Upper lobe of left lung (tissue), 6 donors: ENCODE measurements at regions not wholly inside any gene's neighbourhood (a gene's known extent, or its start where the extent isn't known, plus 50 kb on each side); places are given as distances from the start of the nearest gene placed in this dataset.

Source experiments
- ATAC-seq, 2 donors: fragments of 200-7000 bp; cut with Tn5 transposase; one replicate each; pipeline ENCODE4 v1.9.1; 2022; ENCODE audit warnings: mild to moderate bottlenecking in 2 of 2, moderate library complexity in 2 of 2; ENCODE audit not compliant: low FRiP score in 2 of 2
- DNase-seq, 2 donors: peaks; one replicate each; pipeline ENCODE4 v3.0.0-alpha.2; 2019 to 2020
- H3K27ac ChIP-seq, 4 donors: fragments of 200-600 bp; sonication (generic); one replicate each; pipeline ENCODE4 v1.5.1; 2016 to 2019
- H3K27me3 ChIP-seq, 4 donors: fragments of 200-600 bp; sonication (generic); one replicate each; pipeline ENCODE4 v1.5.1; 2017 to 2019
- H3K36me3 ChIP-seq, 4 donors: fragments of 200-600 bp; sonication (generic); one replicate each; pipeline ENCODE4 v1.5.1; 2016 to 2019
- H3K4me1 ChIP-seq, 4 donors: fragments of 200-600 bp; sonication (generic); one replicate each; pipeline ENCODE4 v1.5.1; 2018 to 2019
- H3K4me3 ChIP-seq, 4 donors: fragments of 200-600 bp; sonication (generic); one replicate each; pipeline ENCODE4 v1.5.1; 2017 to 2019; ENCODE audit warnings: mild to moderate bottlenecking in 2 of 4, moderate library complexity in 1 of 4
- H3K9me3 ChIP-seq, 4 donors: fragments of 200-600 bp; sonication (generic); one replicate each; pipeline ENCODE4 v1.5.1; 2018 to 2019
- EP300 ChIP-seq, 4 donors: sonication (generic); formaldehyde crosslinking; IDR thresholded peaks; one replicate each; pipeline ENCODE4 v1.5.1; 2017; ENCODE audit warnings: antibody characterized with exemption in 4 of 4, control low read depth in 2 of 4
- POLR2A ChIP-seq, 4 donors: fragments of 450-650 bp; IDR thresholded peaks; one replicate each; pipeline ENCODE4 v1.5.1; 2016 to 2017; ENCODE audit warnings: antibody characterized with exemption in 4 of 4, mild to moderate bottlenecking in 2 of 4
- POLR2AphosphoS5 ChIP-seq, 2 donors: sonication (generic); formaldehyde crosslinking; IDR thresholded peaks; one replicate each; pipeline ENCODE4 v1.5.1; 2017; ENCODE audit warnings: antibody characterized with exemption in 2 of 2
- WGBS, 2 donors: methylation state at CpG; one replicate each; pipeline ENCODE4 v1.1.5; 2017 to 2018; 5-methylcytosine and 5-hydroxymethylcytosine counted together
- TF ChIP-seq, protein P1 (sequence below), 6 experiments: fragments of 450-650 bp in 4 of 6; fragments of 200-600 bp in 2 of 6; sonication (generic) in 2 of 6; IDR thresholded peaks; one replicate each; pipeline ENCODE4 v1.5.1; 2016 to 2019; ENCODE audit warnings: antibody characterized with exemption in 6 of 6
- donor health status: DM: no; HTN: no; CAD: no; lungs with moderate emphysema.
- donor health status: DM: no; HTN: yes; CAD: no; lungs with severe emphysema.

DNA sequence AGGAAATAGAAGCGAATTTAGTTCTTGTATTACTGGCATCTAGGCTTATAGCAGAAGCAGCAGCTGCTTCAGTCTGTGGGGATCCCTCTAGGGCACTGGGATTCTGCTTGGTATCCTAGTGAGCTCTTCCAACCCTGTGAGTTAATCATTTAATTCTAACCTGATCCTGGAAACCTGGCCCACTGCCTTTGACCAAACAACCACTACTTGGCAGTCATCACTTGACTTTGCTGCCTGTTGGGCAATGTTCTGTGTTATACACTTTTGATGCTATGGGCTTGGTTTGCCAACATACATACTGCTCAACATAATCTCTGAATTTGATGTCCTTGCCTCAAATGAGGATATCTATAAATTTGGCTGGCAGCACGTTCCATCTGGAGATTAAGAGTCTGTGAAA lies 813.4 kb downstream of the ANKRD7 start:
- DNase-seq, result no peak

DNA sequence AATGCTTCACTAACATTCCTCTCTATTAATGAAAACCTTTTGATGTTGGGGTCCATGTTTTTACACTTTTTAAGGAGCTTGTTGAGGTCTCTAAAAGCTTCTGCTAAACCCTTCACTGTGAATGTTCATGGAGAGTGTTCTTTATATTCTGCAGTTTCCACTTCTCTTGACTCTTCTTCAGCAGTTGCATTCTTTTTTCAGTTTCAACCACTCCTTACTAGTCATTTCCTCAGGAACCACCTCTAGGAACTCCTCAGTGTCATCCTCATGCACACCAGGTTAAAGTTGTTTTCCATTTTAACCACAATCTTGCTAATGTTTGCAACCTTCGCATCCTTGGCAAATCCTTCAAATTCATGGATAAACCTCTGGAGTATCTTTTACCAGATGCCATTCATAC lies 821.6 kb downstream of the ANKRD7 start:
- 84 to 89% methylated on average over 1 of the region's 1 CpG for WGBS, 2 donors
- DNase-seq, result no peak
- TF ChIP-seq, protein P1, sequence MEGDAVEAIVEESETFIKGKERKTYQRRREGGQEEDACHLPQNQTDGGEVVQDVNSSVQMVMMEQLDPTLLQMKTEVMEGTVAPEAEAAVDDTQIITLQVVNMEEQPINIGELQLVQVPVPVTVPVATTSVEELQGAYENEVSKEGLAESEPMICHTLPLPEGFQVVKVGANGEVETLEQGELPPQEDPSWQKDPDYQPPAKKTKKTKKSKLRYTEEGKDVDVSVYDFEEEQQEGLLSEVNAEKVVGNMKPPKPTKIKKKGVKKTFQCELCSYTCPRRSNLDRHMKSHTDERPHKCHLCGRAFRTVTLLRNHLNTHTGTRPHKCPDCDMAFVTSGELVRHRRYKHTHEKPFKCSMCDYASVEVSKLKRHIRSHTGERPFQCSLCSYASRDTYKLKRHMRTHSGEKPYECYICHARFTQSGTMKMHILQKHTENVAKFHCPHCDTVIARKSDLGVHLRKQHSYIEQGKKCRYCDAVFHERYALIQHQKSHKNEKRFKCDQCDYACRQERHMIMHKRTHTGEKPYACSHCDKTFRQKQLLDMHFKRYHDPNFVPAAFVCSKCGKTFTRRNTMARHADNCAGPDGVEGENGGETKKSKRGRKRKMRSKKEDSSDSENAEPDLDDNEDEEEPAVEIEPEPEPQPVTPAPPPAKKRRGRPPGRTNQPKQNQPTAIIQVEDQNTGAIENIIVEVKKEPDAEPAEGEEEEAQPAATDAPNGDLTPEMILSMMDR (IDR thresholded peaks at IDR 0.05), result no peak
- no peak for TF ChIP-seq POLR2AphosphoS5 (IDR thresholded peaks at IDR 0.05)
- no peak for TF ChIP-seq EP300 (IDR thresholded peaks at IDR 0.05)
- no peak for TF ChIP-seq POLR2A (IDR thresholded peaks at IDR 0.05)
- Histone ChIP-seq H3K9me3 (no peaks in the 10 kb centered on the region), H3K4me1 (no peaks in the 10 kb centered on the region), H3K27ac (no peak overlapping the region), H3K4me3 (no peak overlapping the region), H3K36me3 (no peaks in the 10 kb centered on the region), H3K27me3 (no peaks in the 10 kb centered on the region)
- ATAC-seq, result no peak

More for the DNA sequence above, 813.4 kb downstream of the ANKRD7 start:
- Histone ChIP-seq H3K27me3 (no peaks in the 10 kb centered on the region), H3K9me3 (no peaks in the 10 kb centered on the region), H3K4me3 (no peak overlapping the region), H3K36me3 (no peaks in the 10 kb centered on the region), H3K27ac (no peak overlapping the region), H3K4me1 (no peaks in the 10 kb centered on the region)
- TF ChIP-seq POLR2AphosphoS5 (IDR thresholded peaks at IDR 0.05), result no peak
- TF ChIP-seq POLR2A (IDR thresholded peaks at IDR 0.05), result no peak
- TF ChIP-seq, protein P1 (IDR thresholded peaks at IDR 0.05), result no peak
- ATAC-seq, result no peak
- 73 to 80% methylated on average over 2 of the region's 2 CpGs for WGBS, 2 donors

DNA sequence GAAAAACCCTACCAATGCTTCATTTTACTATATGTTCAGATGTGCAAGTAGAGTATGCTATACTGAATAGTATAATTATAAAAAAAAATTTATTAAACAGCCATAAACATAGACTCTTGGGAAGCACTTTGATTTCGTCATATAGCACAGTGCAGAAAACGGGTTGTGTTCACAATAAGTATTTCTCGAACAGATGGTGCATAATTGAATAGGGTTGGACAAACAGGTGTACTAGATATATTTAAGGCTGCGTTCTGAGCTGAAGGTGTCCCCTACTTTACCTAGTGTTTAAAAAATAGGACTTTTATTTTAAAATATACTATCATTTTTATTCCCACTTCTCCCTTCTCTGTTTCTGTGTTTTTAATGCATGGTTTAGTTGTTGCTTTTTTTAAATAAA lies 841.5 kb downstream of the ANKRD7 start:
- Histone ChIP-seq H3K27me3 (no peaks in the 10 kb centered on the region), H3K4me1 (no peaks in the 10 kb centered on the region), H3K36me3 (no peaks in the 10 kb centered on the region), H3K9me3 (no peaks in the 10 kb centered on the region), H3K4me3 (no peak overlapping the region), H3K27ac (no peak overlapping the region)
- TF ChIP-seq EP300 (IDR thresholded peaks at IDR 0.05), result no peak
- no peak for TF ChIP-seq POLR2AphosphoS5 (IDR thresholded peaks at IDR 0.05)
- TF ChIP-seq, protein P1 (IDR thresholded peaks at IDR 0.05), result no peak
- TF ChIP-seq POLR2A (IDR thresholded peaks at IDR 0.05), result no peak
- WGBS, 2 donors, result 90 to 93% methylated on average over 4 of the region's 4 CpGs
- DNase-seq (no peak), ATAC-seq (no peak)

DNA sequence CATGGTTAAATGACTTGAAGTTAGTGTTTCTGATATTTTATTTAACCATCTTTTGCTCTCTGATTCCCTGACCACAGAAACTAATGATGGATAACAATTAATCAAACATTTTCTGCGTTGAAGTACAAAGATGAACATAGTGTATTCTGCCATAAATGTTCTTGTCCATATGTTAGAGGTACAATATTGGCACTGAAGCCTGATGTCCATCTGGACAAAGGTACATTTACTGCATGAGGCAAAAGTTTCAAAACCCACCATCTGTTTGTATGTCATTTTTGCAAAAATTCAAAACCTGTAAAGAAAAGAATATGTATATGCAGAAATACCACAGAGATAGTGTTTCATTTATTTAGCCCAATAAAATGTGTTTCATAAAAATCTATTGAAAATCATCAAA lies 861.5 kb downstream of the ANKRD7 start:
- 76 to 89% methylated on average over 1 of the region's 1 CpG for WGBS, 2 donors
- ATAC-seq (no peak), DNase-seq (no peak)
- Histone ChIP-seq H3K27me3 (no peaks in the 10 kb centered on the region), H3K9me3 (peaks cover 0 to 6% (median 0%) of the 10 kb centered on the region in 4 donors), H3K36me3 (no peaks in the 10 kb centered on the region), H3K27ac (no peak overlapping the region), H3K4me3 (no peak overlapping the region), H3K4me1 (no peaks in the 10 kb centered on the region)
- TF ChIP-seq POLR2AphosphoS5 (IDR thresholded peaks at IDR 0.05), result no peak
- TF ChIP-seq, protein P1 (IDR thresholded peaks at IDR 0.05), result no peak
- TF ChIP-seq POLR2A (IDR thresholded peaks at IDR 0.05), result no peak
- no peak for TF ChIP-seq EP300 (IDR thresholded peaks at IDR 0.05)

DNA sequence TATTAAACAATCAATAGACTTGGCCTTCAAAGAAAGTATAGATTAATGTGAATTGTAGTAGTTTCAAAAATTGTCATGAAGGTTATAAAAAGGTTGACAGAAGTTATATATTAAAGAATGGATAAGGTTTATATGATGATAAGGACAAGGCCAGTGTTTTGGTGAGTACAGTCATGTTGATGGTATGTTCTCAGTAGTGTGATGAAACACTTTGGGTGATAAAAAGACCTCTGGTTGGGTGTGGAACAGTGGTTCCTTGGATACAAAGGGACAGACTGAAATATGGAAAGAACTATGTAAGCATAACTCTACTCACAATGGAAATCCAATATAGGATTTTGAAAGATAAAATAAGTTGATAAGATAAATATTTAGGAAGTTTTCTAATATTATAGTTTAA lies 866.3 kb downstream of the ANKRD7 start:
- no peaks in the 10 kb centered on the region for H3K4me1 ChIP-seq
- H3K27ac ChIP-seq, result no peak overlapping the region
- no peak overlapping the region for H3K4me3 ChIP-seq
- no peak for ATAC-seq
- no peaks in the 10 kb centered on the region for H3K27me3 ChIP-seq
- TF ChIP-seq EP300 (IDR thresholded peaks at IDR 0.05) (no peak), POLR2AphosphoS5 (IDR thresholded peaks at IDR 0.05) (no peak), POLR2A (IDR thresholded peaks at IDR 0.05) (no peak)
- TF ChIP-seq, protein P1 (IDR thresholded peaks at IDR 0.05), result no peak
- DNase-seq, result no peak
- no peaks in the 10 kb centered on the region for H3K9me3 ChIP-seq
- H3K36me3 ChIP-seq, result no peaks in the 10 kb centered on the region
